HUES6 (cell line): ENCODE measurements at regions not wholly inside any gene's neighbourhood (a gene's known extent, or its start where the extent isn't known, plus 50 kb on each side); places are given as distances from the start of the nearest gene placed in this dataset.

Experiments
- H3K27ac ChIP-seq: 2 replicates; pipeline ENCODE4 v1.7.0; 2013; ENCODE audit warnings: low read depth, mild to moderate bottlenecking, low read length, inconsistent platforms
- H3K27me3 ChIP-seq: 2 replicates; pipeline ENCODE4 v1.6.1; 2013; ENCODE audit warnings: low read length; ENCODE audit not compliant: control insufficient read depth, insufficient read depth
- H3K36me3 ChIP-seq: 2 replicates; pipeline ENCODE4 v1.6.1; 2013; ENCODE audit warnings: low read length; ENCODE audit not compliant: control insufficient read depth, insufficient read depth
- H3K4me1 ChIP-seq: 2 replicates; pipeline ENCODE4 v1.6.1; 2013; ENCODE audit warnings: low read length; ENCODE audit not compliant: control insufficient read depth, insufficient read depth
- H3K4me3 ChIP-seq: 2 replicates; pipeline ENCODE4 v1.5.1; 2013; ENCODE audit warnings: low read depth, low read length
- H3K9ac ChIP-seq: one replicate; pipeline ENCODE4 v1.6.1; 2013; ENCODE audit warnings: mild to moderate bottlenecking, low read length
- H3K9me3 ChIP-seq: 2 replicates; pipeline ENCODE4 v1.6.1; 2013; ENCODE audit warnings: low read depth, low read length; ENCODE audit not compliant: control insufficient read depth, insufficient read depth

DNA sequence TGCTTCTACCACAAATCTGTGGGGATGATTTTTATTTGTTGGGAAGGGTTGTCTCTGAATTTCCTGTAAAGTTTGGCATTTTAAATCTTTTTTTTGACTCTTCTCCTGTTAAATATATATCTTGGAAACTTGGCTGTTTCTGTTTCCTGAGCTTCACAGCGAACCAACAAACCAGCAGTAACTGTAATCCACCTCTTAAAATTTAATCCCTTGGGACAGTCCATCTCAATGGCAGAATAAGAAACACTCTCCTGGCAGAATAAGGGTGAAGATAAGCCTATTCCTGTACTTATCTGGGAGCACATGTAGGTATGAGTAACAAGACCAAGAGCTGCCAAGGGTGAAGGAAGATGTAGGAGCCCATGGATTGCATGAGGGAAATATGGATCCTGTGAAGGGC is 73.1 kb upstream of the RPS23 start:
- H3K4me1 ChIP-seq: peaks cover 10% of the 10 kb centered on the region; the same call in 1 of the 2 replicates
- no peak overlapping the region for H3K4me3 ChIP-seq
- H3K36me3 ChIP-seq: no peaks in the 10 kb centered on the region
- H3K9ac ChIP-seq: no peak overlapping the region
- H3K27ac ChIP-seq: no peak overlapping the region
- no peaks in the 10 kb centered on the region for H3K9me3 ChIP-seq
- H3K27me3 ChIP-seq: no peaks in the 10 kb centered on the region

DNA sequence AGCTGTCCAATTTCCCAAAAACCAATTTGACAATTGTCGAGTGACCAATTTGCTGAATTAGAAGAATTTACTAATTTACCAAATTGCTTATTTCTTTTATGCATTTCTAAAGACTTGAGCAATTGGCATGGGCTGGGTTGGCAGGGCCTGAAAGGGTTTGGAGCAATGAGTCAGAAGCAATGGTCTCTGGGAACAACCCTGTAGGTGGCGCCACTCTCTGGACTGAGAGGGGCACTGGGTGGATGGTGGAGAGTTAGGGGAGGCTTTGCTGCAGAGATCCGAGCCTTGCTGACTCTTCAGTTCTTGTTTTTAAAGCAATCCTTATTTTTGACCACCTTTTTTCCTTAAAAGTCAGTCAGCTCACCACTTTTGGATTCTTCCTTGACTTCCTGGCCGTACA is 71.5 kb upstream of the RPS23 start:
- no peaks in the 10 kb centered on the region for H3K36me3 ChIP-seq
- H3K4me3 ChIP-seq: no peak overlapping the region
- peaks cover 10% of the 10 kb centered on the region; the same call in 1 of the 2 replicates for H3K4me1 ChIP-seq
- no peak overlapping the region for H3K9ac ChIP-seq
- H3K9me3 ChIP-seq: no peaks in the 10 kb centered on the region
- H3K27ac ChIP-seq: no peak overlapping the region
- H3K27me3 ChIP-seq: no peaks in the 10 kb centered on the region

DNA sequence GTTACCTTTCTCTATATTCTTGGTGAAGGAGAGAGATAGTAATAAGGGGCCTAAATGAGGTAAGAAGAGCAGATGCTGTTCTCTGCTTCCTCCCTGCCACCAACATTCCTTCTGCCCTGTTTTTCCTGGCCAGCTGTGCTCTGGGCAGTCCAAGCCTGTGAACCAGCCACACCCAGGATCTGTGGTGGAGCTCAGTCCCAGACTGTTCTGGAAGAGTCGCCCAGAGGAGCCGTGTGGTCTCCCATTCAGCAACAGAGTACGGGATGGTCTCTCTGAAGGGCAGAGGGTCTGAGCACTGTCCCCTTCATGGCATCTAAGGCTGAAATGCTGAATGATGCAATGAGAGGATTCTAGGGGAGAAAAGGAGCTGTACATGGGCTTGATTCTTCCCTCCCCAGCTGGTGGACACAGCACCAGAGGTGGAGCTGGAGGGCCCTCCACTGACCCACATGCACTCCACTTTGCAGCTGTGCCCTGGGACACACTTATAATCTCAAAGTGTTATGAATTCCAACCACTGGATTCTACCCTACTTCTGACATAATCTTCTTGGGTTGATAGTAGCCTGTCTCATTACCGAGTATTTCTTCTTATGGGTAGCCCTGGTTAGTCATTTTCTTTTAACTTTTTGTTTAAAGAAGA is 70.8 kb upstream of the RPS23 start:
- Histone ChIP-seq H3K27ac (no peak overlapping the region), H3K36me3 (no peaks in the 10 kb centered on the region), H3K4me3 (no peak overlapping the region), H3K27me3 (no peaks in the 10 kb centered on the region), H3K4me1 (peaks cover 10% of the 10 kb centered on the region; the same call in 1 of the 2 replicates), H3K9me3 (no peaks in the 10 kb centered on the region), H3K9ac (no peak overlapping the region)

DNA sequence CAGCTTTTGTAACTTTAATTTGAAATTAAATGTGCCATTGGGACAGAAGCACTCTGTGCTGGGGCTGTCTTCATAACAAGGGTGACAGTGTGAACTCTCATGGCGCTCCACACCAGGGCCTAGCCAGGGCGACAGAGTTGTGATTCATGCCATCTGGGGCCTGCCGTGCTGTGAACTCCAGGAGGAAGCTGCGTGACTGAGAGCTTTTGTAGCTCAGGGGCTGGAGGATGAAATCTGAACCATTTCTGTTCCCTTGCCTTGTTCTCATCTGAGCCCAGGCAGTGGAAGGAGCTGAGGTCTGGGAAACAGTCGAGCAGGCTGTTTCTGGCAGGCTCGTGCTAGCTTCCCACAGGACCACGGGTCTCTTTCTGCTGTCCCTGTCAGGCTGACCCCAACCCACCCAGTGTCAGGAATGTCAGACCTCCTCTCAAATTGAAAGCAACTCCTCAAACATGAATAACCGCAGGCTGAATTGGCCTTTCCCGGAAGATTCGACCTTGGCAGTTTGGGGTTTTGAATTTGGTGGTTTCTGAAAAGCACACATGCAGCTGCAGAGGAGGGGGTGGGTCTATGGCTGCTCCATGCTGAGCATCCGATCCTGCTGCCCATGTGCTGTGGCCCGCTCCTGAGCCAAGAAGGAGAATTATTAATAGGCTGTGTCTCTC is 69.2 kb upstream of the RPS23 start:
- Histone ChIP-seq H3K9me3 (no peaks in the 10 kb centered on the region), H3K27ac (no peak overlapping the region), H3K27me3 (no peaks in the 10 kb centered on the region), H3K9ac (no peak overlapping the region), H3K4me3 (no peak overlapping the region), H3K36me3 (no peaks in the 10 kb centered on the region), H3K4me1 (peaks cover 10% of the 10 kb centered on the region; the same call in 1 of the 2 replicates)

DNA sequence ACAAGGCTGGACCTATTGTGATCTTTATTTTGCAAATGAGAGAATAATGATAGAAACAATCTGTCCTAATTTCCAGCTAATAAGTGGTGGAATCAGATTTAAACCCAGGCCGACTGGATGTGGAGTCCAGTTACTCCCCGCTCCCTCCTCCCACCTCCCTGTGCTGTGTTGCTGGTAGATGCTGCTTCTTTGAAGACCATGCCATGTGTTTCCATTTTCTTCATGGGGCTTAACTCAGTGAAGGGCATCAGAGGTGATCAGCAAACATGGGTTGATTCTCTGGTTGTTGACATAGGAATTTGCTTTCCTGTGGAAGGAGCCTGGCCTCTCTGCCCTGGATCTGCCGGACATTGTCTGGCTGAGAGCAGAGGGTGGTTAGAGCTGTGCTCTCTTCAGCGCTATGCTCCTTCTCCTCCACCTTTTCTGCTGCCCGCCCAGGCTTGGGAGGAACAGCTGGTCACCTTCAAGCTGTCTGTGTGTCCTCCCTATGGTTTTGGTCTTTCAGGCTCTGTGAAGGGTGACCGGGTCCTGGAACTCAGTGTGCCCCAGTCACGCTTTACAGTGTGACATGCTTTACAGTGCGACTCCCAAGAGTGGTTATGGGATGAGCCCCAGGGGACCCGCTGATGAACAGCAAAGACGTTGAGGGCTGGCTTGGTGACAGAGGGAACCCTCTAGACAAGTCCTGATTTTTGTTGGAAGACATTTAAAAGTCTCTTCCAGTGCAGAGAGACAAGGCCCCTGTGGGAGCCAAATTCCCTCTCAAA is 68.4 kb upstream of the RPS23 start:
- H3K27ac ChIP-seq: no peak overlapping the region
- H3K9ac ChIP-seq: no peak overlapping the region
- no peaks in the 10 kb centered on the region for H3K36me3 ChIP-seq
- H3K4me3 ChIP-seq: no peak overlapping the region
- peaks cover 10% of the 10 kb centered on the region; the same call in 1 of the 2 replicates for H3K4me1 ChIP-seq
- no peaks in the 10 kb centered on the region for H3K27me3 ChIP-seq
- H3K9me3 ChIP-seq: no peaks in the 10 kb centered on the region

DNA sequence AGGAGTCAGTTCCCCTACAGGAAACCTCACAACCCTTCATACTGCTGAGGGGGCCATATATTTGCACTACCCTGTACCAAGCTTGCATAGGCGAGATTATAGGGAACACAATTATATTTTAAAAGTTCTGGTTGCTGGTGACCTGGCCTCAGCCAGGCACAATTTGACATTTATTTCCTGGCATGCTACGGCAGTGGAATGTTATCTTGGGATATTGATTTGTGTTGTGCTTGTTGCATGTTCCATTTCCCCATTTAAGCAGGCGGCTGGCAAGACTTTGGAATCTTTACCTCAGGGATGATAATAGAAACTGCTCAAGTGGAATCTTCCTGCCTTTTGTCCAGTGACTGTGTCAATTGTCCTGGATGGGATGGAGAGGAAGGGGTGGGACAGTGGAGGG is 67.0 kb upstream of the RPS23 start:
- no peaks in the 10 kb centered on the region for H3K36me3 ChIP-seq
- no peak overlapping the region for H3K27ac ChIP-seq
- H3K27me3 ChIP-seq: no peaks in the 10 kb centered on the region
- peaks cover 10% of the 10 kb centered on the region; the same call in 1 of the 2 replicates for H3K4me1 ChIP-seq
- H3K4me3 ChIP-seq: no peak overlapping the region
- no peaks in the 10 kb centered on the region for H3K9me3 ChIP-seq
- H3K9ac ChIP-seq: no peak overlapping the region

DNA sequence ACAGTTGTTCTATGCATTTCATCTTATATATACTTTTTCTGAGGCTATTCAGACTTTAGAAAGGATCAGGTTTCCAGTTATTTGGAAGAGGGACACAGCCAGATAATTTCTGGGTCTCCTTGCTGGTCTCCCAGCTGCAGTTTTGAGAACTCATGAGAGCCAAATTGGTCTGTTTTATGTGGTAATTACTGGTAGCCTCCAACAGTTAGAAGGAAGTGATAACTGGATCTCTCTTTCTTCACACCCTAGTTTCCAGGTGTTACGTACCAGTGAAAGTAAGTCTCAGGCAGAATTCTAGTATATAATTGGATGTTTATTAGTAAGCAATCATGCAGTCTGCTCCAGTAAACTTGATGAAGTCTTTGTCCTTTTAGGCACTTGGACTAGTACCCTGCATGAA is 63.2 kb upstream of the RPS23 start:
- no peak overlapping the region for H3K9ac ChIP-seq
- H3K4me1 ChIP-seq: no peaks in the 10 kb centered on the region
- H3K4me3 ChIP-seq: no peak overlapping the region
- no peaks in the 10 kb centered on the region for H3K36me3 ChIP-seq
- no peaks in the 10 kb centered on the region for H3K9me3 ChIP-seq
- no peaks in the 10 kb centered on the region for H3K27me3 ChIP-seq
- H3K27ac ChIP-seq: no peak overlapping the region

DNA sequence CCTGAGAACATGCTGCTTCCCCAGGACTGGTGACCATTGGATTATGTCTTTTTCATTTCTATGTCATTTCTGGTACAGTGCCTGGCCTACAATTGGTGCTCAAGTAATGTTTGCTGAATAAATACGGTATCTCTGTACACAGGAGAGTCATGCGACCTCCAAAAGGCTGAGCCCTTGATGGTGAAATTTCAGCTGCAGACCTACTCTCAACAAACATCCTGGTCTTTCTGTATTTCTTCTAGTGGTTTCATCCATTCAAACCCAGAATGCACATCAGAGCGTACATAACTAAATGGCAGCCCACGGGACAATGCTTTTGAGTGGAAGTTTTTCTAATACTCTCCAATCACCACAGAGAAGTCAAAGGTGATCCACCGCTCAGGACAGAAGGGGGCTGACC is 62.6 kb upstream of the RPS23 start:
- Histone ChIP-seq H3K4me1 (no peaks in the 10 kb centered on the region), H3K4me3 (no peak overlapping the region), H3K9me3 (no peaks in the 10 kb centered on the region), H3K36me3 (no peaks in the 10 kb centered on the region), H3K27ac (no peak overlapping the region), H3K9ac (no peak overlapping the region), H3K27me3 (no peaks in the 10 kb centered on the region)

DNA sequence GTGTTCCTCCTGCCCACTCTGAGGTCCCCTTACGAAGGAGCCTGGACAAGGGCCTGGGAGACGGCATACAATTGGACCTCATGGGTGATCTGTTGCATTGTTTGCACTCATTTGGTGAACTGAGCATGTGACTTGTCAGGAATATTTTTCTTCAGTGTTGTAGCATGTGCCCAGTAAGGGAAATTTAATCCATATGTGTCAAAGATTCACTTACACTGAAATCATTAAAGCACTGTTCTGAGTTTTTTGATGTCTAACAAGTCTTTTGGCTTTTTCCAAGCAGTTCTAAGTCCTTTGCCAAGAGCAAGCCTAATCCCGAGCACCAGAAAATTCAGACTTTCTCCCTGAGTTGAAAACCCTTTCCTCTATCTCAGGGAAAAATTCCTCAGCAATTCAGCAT is 61.6 kb upstream of the RPS23 start:
- Histone ChIP-seq H3K27me3 (no peaks in the 10 kb centered on the region), H3K9me3 (no peaks in the 10 kb centered on the region), H3K36me3 (no peaks in the 10 kb centered on the region), H3K4me3 (no peak overlapping the region), H3K27ac (no peak overlapping the region), H3K9ac (no peak overlapping the region), H3K4me1 (no peaks in the 10 kb centered on the region)

DNA sequence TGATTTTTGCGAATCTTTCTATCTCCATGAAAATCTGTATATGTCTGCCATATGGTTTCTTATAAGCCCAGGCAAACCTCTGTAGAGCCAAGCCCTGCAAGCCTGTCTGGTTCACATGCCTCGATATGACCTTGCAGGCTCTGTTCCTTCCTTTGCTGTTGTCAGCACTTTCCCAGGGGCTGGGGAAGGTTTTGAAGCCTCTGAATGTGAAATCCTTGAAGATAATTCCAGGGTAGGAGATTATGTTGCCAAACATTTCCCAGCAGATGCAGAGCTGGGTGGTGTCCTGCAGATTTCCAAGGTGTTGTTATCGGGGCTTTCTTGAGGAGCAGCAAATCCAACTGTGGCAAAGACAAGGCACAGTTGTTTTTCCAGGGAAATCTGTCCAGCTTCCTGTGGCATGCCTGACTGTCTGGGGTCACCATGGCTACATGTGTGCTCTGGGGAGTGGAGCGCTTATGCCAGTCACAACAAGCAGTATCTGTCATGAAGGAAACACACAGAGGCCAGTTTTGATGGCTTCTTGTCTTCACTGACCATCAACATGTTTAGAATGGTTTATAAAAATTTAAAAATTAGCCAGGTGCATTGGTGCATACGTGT is 60.7 kb upstream of the RPS23 start:
- no peaks in the 10 kb centered on the region for H3K4me1 ChIP-seq
- no peaks in the 10 kb centered on the region for H3K27me3 ChIP-seq
- no peak overlapping the region for H3K9ac ChIP-seq
- no peak overlapping the region for H3K4me3 ChIP-seq
- no peaks in the 10 kb centered on the region for H3K36me3 ChIP-seq
- no peak overlapping the region for H3K27ac ChIP-seq
- no peaks in the 10 kb centered on the region for H3K9me3 ChIP-seq

DNA sequence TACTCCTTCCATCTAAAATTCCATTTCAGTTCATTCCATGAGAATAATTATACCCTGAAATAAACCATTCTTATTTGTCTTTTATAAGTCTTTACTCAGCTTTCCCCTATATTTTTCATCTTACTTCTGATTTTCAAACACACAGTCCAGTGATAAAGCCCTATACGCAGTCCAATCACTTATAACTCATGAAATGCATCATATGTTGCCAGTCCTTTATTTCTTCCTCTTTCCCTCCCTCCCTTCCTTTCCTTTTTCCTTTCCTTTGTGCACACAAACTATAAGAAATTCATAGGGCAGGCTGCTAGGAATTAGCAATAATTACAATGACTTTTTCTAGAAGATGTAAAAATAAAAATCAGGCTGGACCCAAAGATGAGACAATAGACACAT is 58.8 kb upstream of the RPS23 start:
- Histone ChIP-seq H3K27ac (no peak overlapping the region), H3K27me3 (no peaks in the 10 kb centered on the region), H3K4me3 (no peak overlapping the region), H3K9ac (no peak overlapping the region), H3K9me3 (no peaks in the 10 kb centered on the region), H3K4me1 (no peaks in the 10 kb centered on the region), H3K36me3 (no peaks in the 10 kb centered on the region)
